Endothelial cell of umbilical vein (primary cell): ENCODE measurements at regions not wholly inside any gene's neighbourhood (a gene's known extent, or its start where the extent isn't known, plus 50 kb on each side); places are given as distances from the start of the nearest gene placed in this dataset.

Experiments
- BruUV-seq: library from RNA; stranded (reverse); fragments of 400-500 nt; replicated peaks from 2 replicates; lab custom pipeline; 2021; lab: Mats Ljungman, UMichigan
- CTCF ChIA-PET: fragments of 300-600, 350-600 bp; sonication (Branson Sonifier 250); formaldehyde crosslinking; loops from one replicate; lab custom pipeline; 2021; ENCODE audit warnings: antibody characterized with exemption, inconsistent platforms; lab: Charles Lee
- POLR2A ChIA-PET: fragments of 300-600, 350-600 bp; sonication (Branson Sonifier 250); formaldehyde crosslinking; loops from one replicate; lab custom pipeline; 2021; ENCODE audit warnings: antibody characterized with exemption, inconsistent platforms; lab: Charles Lee
- DNase-seq: peaks from one replicate; pipeline ENCODE4 v3.0.0-alpha.2; 2011; ENCODE audit warnings: low read depth, low spot score
- FAIRE-seq: peaks from 2 replicates; lab custom pipeline; 2011; peaks lifted over from hg19 to GRCh38; lab: Jason Lieb, UNC
- H2AFZ ChIP-seq: 2 replicates; pipeline ENCODE4 v1.6.0; 2012; ENCODE audit warnings: low read depth, low read length, control low read depth, inconsistent platforms
- H3K27ac ChIP-seq: 2 replicates; pipeline ENCODE4 v1.5.1; 2011; ENCODE audit warnings: low read depth, mild to moderate bottlenecking, control low read depth, low read length, moderate library complexity; ENCODE audit not compliant: insufficient read depth
- H3K27me3 ChIP-seq, 2 experiments: 2 replicates each; pipeline versions ENCODE4 v1.6.0 to v1.6.1; 2011; ENCODE audit warnings: low read length in 2 of 2, mixed read lengths in 1 of 2; ENCODE audit not compliant: control insufficient read depth in 2 of 2, insufficient read depth in 2 of 2
- H3K36me3 ChIP-seq, 2 experiments: 2 replicates in 1 of 2; 3 replicates in 1 of 2; pipeline ENCODE4 v1.5.1; 2011; ENCODE audit warnings: low read length in 2 of 2, mild to moderate bottlenecking in 1 of 2, moderate library complexity in 1 of 2; ENCODE audit not compliant: control insufficient read depth in 2 of 2, insufficient read depth in 2 of 2; ENCODE audit errors: extremely low read depth in 1 of 2
- H3K4me1 ChIP-seq: 3 replicates; pipeline ENCODE4 v1.5.1; 2011; ENCODE audit warnings: mild to moderate bottlenecking, low read length; ENCODE audit not compliant: control insufficient read depth, insufficient read depth; ENCODE audit errors: extremely low read depth
- H3K4me2 ChIP-seq: 2 replicates; pipeline ENCODE4 v1.6.1; 2011; ENCODE audit warnings: low read length, control low read depth, mixed read lengths; ENCODE audit not compliant: insufficient read depth
- H3K4me3 ChIP-seq, 3 experiments: fragments of 200-600 bp in 1 of 3; sonication (generic), shearing (Covaris generic) in 1 of 3; replicated peaks in 1 of 3; 2 replicates each; pipeline ENCODE4 v1.5.1; 2011 to 2016; ENCODE audit warnings: control low read depth in 3 of 3, low read length in 3 of 3, mild to moderate bottlenecking in 2 of 3, inconsistent platforms in 1 of 3, low read depth in 1 of 3, moderate library complexity in 1 of 3; ENCODE audit not compliant: insufficient read depth in 1 of 3
- H3K79me2 ChIP-seq: 2 replicates; pipeline ENCODE4 v1.6.0; 2012; ENCODE audit warnings: low read length, inconsistent platforms; ENCODE audit not compliant: control insufficient read depth, insufficient read depth
- H3K9ac ChIP-seq: replicated peaks from 2 replicates; pipeline ENCODE3; 2011; ENCODE audit warnings: low read length, control low read depth; ENCODE audit not compliant: insufficient read depth; ENCODE audit errors: extremely low read depth
- H3K9me1 ChIP-seq: replicated peaks from 3 replicates; pipeline ENCODE4 v1.6.0; 2011; ENCODE audit warnings: mild to moderate bottlenecking, low read length; ENCODE audit not compliant: control insufficient read depth, insufficient read depth; ENCODE audit errors: extremely low read depth
- H3K9me3 ChIP-seq: replicated peaks from 2 replicates; pipeline ENCODE4 v1.5.1; 2012; ENCODE audit warnings: low read length, inconsistent platforms; ENCODE audit not compliant: control insufficient read depth, insufficient read depth
- H4K20me1 ChIP-seq: replicated peaks from 2 replicates; pipeline ENCODE3; 2011; ENCODE audit warnings: mild to moderate bottlenecking, low read length; ENCODE audit not compliant: control insufficient read depth, insufficient read depth; ENCODE audit errors: extremely low read depth
- EZH2 ChIP-seq: IDR thresholded peaks from 2 replicates; pipeline ENCODE4 v1.6.1; 2012; ENCODE audit warnings: borderline replicate concordance, low read depth, mild to moderate bottlenecking, moderate library complexity, low read length, inconsistent platforms; ENCODE audit not compliant: severe bottlenecking
- FOS ChIP-seq: IDR thresholded peaks from 2 replicates; pipeline ENCODE4 v1.6.1; 2011; ENCODE audit warnings: mild to moderate bottlenecking, low read length, moderate library complexity, borderline replicate concordance; ENCODE audit not compliant: insufficient read depth
- GATA2 ChIP-seq: IDR thresholded peaks from 2 replicates; pipeline ENCODE4 v1.7.0; 2011; ENCODE audit warnings: low read depth, mild to moderate bottlenecking, moderate library complexity, mixed read lengths, low read length; ENCODE audit not compliant: insufficient read length, insufficient read depth
- JUN ChIP-seq: IDR thresholded peaks from 2 replicates; pipeline ENCODE4 v1.6.1; 2011; ENCODE audit warnings: borderline replicate concordance, low read depth; ENCODE audit not compliant: insufficient read length, insufficient read depth
- MYC ChIP-seq: IDR thresholded peaks from one replicate; pipeline ENCODE4 v1.6.1; 2011; ENCODE audit warnings: mild to moderate bottlenecking, low read depth, low read length
- POLR2A ChIP-seq: IDR thresholded peaks from 2 replicates; pipeline ENCODE4 v1.6.1; 2012; ENCODE audit warnings: low read depth, mild to moderate bottlenecking, control low read depth, low read length
- POLR2AphosphoS5 ChIP-seq: IDR thresholded peaks from 2 replicates; pipeline ENCODE4 v1.6.1; 2012; ENCODE audit warnings: low read depth, mild to moderate bottlenecking, control low read depth, low read length, moderate library complexity; ENCODE audit not compliant: insufficient read depth
- dilution Hi-C: fragments of 300-500 bp; cut with MboI; formaldehyde crosslinking; loops from one replicate; pipeline ENCODE4 v1.15.0; 2019; ENCODE audit warnings: low sequenced_read_pairs; ENCODE audit not compliant: extremely low pct_ligation_motif_present
- intact Hi-C: fragments of 100-400 bp; cut with micrococcal nuclease; formaldehyde crosslinking; loops from one replicate; pipeline ENCODE4 v1.10.0; 2022
- TF ChIP-seq, protein P1 (sequence below): IDR thresholded peaks from 2 replicates; pipeline ENCODE4 v1.6.1; 2011; ENCODE audit not compliant: insufficient read depth, insufficient read length
- TF ChIP-seq, protein P2 (sequence below), 2 donors: IDR thresholded peaks; 1 replicate in 1 of 2; 2 replicates in 1 of 2; pipeline ENCODE4 v1.5.1; 2011; ENCODE audit warnings: low read length in 2 of 2, mild to moderate bottlenecking in 2 of 2, moderate library complexity in 2 of 2, control low read depth in 1 of 2, inconsistent platforms in 1 of 2, low read depth in 1 of 2; ENCODE audit not compliant: insufficient read depth in 1 of 2; ENCODE audit errors: extremely low read depth in 1 of 2

DNA sequence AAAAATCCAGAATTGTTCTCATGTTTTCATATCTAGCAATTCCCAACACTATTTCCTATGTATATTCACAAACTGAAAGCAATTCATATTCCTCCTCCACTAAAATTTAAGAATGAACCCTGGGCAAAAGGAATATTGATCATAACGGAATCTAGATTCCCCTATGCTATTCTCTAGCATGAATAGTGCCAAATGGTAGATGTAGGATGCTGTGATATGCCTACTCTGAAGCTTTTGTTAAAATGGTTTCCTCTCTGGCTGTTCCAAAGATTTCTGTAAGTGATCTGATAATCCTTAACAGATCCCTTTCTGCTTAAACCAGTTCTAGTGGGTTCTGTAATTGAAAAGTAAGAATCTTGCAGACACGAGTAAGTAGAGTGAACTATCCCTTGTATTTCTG lies 298.0 kb upstream of the TANK start:
- H3K27ac ChIP-seq, result no peak overlapping the region
- no TSS peak for BruUV-seq
- CTCF ChIA-PET, result no interaction called here
- no peaks in the 10 kb centered on the region for H4K20me1 ChIP-seq
- FAIRE-seq (no peak), DNase-seq (no peak)
- no peaks in the 10 kb centered on the region for H3K36me3 ChIP-seq
- no peaks in the 10 kb centered on the region for H3K9me3 ChIP-seq
- peaks cover 11 to 16% of the 10 kb centered on the region in 2 experiments for H3K27me3 ChIP-seq
- dilution Hi-C loops (no loop called here), intact Hi-C loops (no loop called here)
- H3K4me3 ChIP-seq, result no peak overlapping the region
- TF ChIP-seq POLR2A (no peak), POLR2AphosphoS5 (no peak), MYC (no peak), EZH2 (no peak), GATA2 (no peak), JUN (no peak), FOS (no peak)
- TF ChIP-seq, protein P1, sequence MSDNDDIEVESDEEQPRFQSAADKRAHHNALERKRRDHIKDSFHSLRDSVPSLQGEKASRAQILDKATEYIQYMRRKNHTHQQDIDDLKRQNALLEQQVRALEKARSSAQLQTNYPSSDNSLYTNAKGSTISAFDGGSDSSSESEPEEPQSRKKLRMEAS, result no peak
- TF ChIP-seq, protein P2, sequence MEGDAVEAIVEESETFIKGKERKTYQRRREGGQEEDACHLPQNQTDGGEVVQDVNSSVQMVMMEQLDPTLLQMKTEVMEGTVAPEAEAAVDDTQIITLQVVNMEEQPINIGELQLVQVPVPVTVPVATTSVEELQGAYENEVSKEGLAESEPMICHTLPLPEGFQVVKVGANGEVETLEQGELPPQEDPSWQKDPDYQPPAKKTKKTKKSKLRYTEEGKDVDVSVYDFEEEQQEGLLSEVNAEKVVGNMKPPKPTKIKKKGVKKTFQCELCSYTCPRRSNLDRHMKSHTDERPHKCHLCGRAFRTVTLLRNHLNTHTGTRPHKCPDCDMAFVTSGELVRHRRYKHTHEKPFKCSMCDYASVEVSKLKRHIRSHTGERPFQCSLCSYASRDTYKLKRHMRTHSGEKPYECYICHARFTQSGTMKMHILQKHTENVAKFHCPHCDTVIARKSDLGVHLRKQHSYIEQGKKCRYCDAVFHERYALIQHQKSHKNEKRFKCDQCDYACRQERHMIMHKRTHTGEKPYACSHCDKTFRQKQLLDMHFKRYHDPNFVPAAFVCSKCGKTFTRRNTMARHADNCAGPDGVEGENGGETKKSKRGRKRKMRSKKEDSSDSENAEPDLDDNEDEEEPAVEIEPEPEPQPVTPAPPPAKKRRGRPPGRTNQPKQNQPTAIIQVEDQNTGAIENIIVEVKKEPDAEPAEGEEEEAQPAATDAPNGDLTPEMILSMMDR (IDR thresholded peaks at IDR 0.05; ENCODE audit: extremely low read depth in 1 of 2, insufficient read depth in 1 of 2, low read depth in 1 of 2, low read length in 2 of 2), result no peak
- H3K4me2 ChIP-seq, result no peak overlapping the region
- H3K9me1 ChIP-seq, result no peaks in the 10 kb centered on the region
- H3K79me2 ChIP-seq, result no peaks in the 10 kb centered on the region
- H3K9ac ChIP-seq, result no peak overlapping the region
- H3K4me1 ChIP-seq, result no peaks in the 10 kb centered on the region
- no peak overlapping the region for H2AFZ ChIP-seq
- POLR2A ChIA-PET, result no interaction called here
